Tibial artery (tissue), 4 donors: ENCODE measurements at regions not wholly inside any gene's neighbourhood (a gene's known extent, or its start where the extent isn't known, plus 50 kb on each side); places are given as distances from the start of the nearest gene placed in this dataset.
A peak's percentile ranks its signal among the peaks of the same experiment; 100 is the strongest.

ENCODE experiments used
- DNase-seq, 2 donors: peaks; one replicate each; pipeline ENCODE4 v3.0.0-alpha.2; 2019
- H3K27ac ChIP-seq, 2 donors: fragments of 200-600 bp; sonication (generic) in 1 of 2; 1 replicate in 1 of 2; 2 replicates in 1 of 2; pipeline ENCODE4 v1.5.1; 2018 to 2019; ENCODE audit warnings: mild to moderate bottlenecking in 1 of 2
- H3K27me3 ChIP-seq, 2 donors: fragments of 200-600 bp; sonication (generic) in 1 of 2; one replicate each; pipeline versions ENCODE4 v1.5.1 to v1.6.0; 2016 to 2019
- H3K36me3 ChIP-seq, 3 donors: fragments of 200-600 bp; sonication (generic) in 2 of 3; one replicate each; pipeline ENCODE4 v1.5.1; 2016 to 2019; ENCODE audit warnings: mild to moderate bottlenecking in 2 of 3
- H3K4me1 ChIP-seq, 4 donors: fragments of 200-600 bp; sonication (generic) in 2 of 4; 1 replicate in 3 of 4; 2 replicates in 1 of 4; pipeline ENCODE4 v1.5.1; 2016 to 2019
- H3K4me3 ChIP-seq, 2 donors: fragments of 200-600 bp; sonication (generic) in 1 of 2; 1 replicate in 1 of 2; 2 replicates in 1 of 2; pipeline ENCODE4 v1.5.1; 2018 to 2019; ENCODE audit warnings: mild to moderate bottlenecking in 2 of 2
- H3K9me3 ChIP-seq, 3 donors: fragments of 200-600 bp; sonication (generic) in 1 of 3; one replicate each; pipeline ENCODE4 v1.5.1; 2016 to 2019
- CTCF ChIP-seq, 2 experiments: fragments of 200-600 bp in 1 of 2; fragments of 450-650 bp in 1 of 2; IDR thresholded peaks; one replicate each; pipeline ENCODE4 v1.5.1; 2017 to 2019; ENCODE audit warnings: antibody characterized with exemption in 2 of 2, mild to moderate bottlenecking in 1 of 2, moderate library complexity in 1 of 2
- intact Hi-C: fragments of 100-400 bp; cut with DNase I; formaldehyde crosslinking; loops from one replicate; pipeline ENCODE4 v1.15.0; 2023; ENCODE audit warnings: low total_unique reads

- peaks cover 0 to 8% (median 5%) of the 10 kb centered on the region in 4 donors for H3K4me1 ChIP-seq
- no peaks in the 10 kb centered on the region for H3K27me3 ChIP-seq
- no peak overlapping the region for H3K4me3 ChIP-seq
- H3K27ac ChIP-seq: no peak overlapping the region
- intact Hi-C loops: no loop called here
- no peak for DNase-seq
- TF ChIP-seq CTCF (IDR thresholded peaks at IDR 0.05): no peak
- H3K36me3 ChIP-seq: no peaks in the 10 kb centered on the region
- H3K9me3 ChIP-seq: no peaks in the 10 kb centered on the region
These were observed 148.2 kb downstream of the NDUFA10 start for GRCh38 chr2:239876948-239877289.

- intact Hi-C loops: no loop called here
- Histone ChIP-seq H3K27ac (no peak overlapping the region), H3K36me3 (no peaks in the 10 kb centered on the region), H3K27me3 (no peaks in the 10 kb centered on the region), H3K4me3 (no peak overlapping the region), H3K9me3 (no peaks in the 10 kb centered on the region), H3K4me1 (peaks cover 0 to 3% (median under 1%) of the 10 kb centered on the region in 4 donors)
- no peak for TF ChIP-seq CTCF (IDR thresholded peaks at IDR 0.05)
- peak in 1 of 2 donors; percentile 60 for DNase-seq
These were observed 148.7 kb downstream of the NDUFA10 start for GRCh38 chr2:239876271-239876947.

GRCh38 chr2:239874636-239875356 lies 150.3 kb downstream of the NDUFA10 start:
- no peak overlapping the region for H3K27ac ChIP-seq
- H3K9me3 ChIP-seq: no peaks in the 10 kb centered on the region
- DNase-seq: peak in 1 of 2 donors; percentile 40
- intact Hi-C loops: no loop called here
- no peaks in the 10 kb centered on the region for H3K36me3 ChIP-seq
- H3K27me3 ChIP-seq: peaks cover 0 to 6% of the 10 kb centered on the region in 2 donors
- no peak overlapping the region for H3K4me3 ChIP-seq
- no peak for TF ChIP-seq CTCF (IDR thresholded peaks at IDR 0.05)
- H3K4me1 ChIP-seq: no peaks in the 10 kb centered on the region

GRCh38 chr2:239873656-239874635 lies 151.2 kb downstream of the NDUFA10 start:
- intact Hi-C loops: no loop called here
- Histone ChIP-seq H3K27me3 (peaks cover 0 to 6% of the 10 kb centered on the region in 2 donors), H3K36me3 (no peaks in the 10 kb centered on the region), H3K9me3 (no peaks in the 10 kb centered on the region), H3K4me1 (no peaks in the 10 kb centered on the region), H3K4me3 (no peak overlapping the region), H3K27ac (no peak overlapping the region)
- no peak for TF ChIP-seq CTCF (IDR thresholded peaks at IDR 0.05)
- DNase-seq: peak in 1 of 2 donors; percentile 29
